ENCODE measurements at regions not wholly inside any gene's neighbourhood (a gene's known extent, or its start where the extent isn't known, plus 50 kb on each side); places are given as distances from the start of the nearest gene placed in this dataset.
"Not testable (repeated sequence)": the region's sequence is repeated elsewhere in the genome, so short reads cannot be mapped to it uniquely, and the experiment has no call there.

DNA sequence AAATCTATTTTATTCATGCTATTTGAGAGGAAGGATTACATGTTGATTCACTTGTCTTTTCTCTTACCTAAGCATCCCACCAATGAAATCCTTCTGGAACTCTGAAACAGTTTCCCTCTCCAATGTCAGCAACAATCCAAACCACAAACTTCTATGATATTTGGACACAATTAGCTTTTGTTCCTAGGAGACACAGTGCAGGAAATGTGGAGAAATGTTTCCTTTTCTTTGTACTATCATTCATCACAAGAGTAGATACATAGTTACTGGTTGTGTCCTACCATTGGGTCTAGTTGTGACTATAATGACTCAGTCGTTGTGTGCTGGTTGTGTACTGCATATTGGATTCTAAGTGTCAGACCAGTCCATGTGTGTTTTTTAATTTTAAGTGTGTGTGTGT is 156.8 kb upstream of the MAGI2 start:
- Mint-ChIP-seq H3K27me3 (ENCODE audit: low read depth) (no peaks in the 10 kb centered on the region), H3K27ac (no peak overlapping the region), H3K9me3 (no peaks in the 10 kb centered on the region), H3K4me1 (ENCODE audit: low read depth) (no peaks in the 10 kb centered on the region), H3K4me3 (no peak overlapping the region), H3K36me3 (ENCODE audit: low read depth) (no peaks in the 10 kb centered on the region)
- no peak for DNase-seq (ENCODE audit: low spot score)

DNA sequence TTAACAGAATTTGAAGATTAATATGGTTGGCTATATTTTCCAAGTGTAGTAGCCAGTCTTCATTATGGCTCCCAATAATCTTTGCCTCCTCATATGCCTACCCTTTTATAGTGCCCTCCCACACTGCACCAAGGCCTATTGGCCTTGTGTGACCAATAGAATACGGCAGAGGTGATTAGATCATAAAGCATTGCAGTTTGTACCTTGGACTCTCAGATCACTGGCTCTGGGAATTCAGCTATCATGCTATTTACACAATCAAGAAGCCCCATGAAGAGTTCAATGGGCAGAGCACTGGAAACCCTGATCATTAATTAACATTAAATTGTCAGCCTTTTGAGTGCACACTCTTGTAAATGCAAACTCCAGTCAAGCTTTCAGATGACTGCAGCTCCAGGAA is 154.5 kb upstream of the MAGI2 start:
- H3K4me3 Mint-ChIP-seq, result no peak overlapping the region
- no peaks in the 10 kb centered on the region for H3K27me3 Mint-ChIP-seq (ENCODE audit: low read depth)
- no peaks in the 10 kb centered on the region for H3K4me1 Mint-ChIP-seq (ENCODE audit: low read depth)
- no peaks in the 10 kb centered on the region for H3K9me3 Mint-ChIP-seq
- DNase-seq (ENCODE audit: low spot score), result no peak
- no peaks in the 10 kb centered on the region for H3K36me3 Mint-ChIP-seq (ENCODE audit: low read depth)
- H3K27ac Mint-ChIP-seq, result no peak overlapping the region

DNA sequence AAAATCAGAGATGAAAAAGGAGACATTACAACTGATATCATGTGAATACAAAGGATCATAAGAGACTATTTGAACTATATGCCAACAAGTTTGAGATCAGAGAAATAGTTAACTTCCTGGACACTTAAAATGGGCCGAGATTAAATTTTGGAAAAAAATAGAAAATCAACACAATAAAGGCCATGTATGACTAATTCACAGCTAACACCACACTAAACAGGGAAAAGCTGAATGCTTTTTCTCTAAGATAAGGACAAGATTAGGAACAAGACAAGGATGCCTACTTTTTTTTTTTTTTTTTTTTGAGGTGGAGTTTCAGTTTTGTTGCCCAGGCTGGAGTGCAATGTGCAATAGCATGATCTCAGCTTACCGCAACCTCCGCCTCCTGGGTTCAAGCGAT is 151.4 kb upstream of the MAGI2 start:
- Mint-ChIP-seq H3K4me1 (ENCODE audit: low read depth) (no peaks in the 10 kb centered on the region), H3K4me3 (no peak overlapping the region), H3K27me3 (ENCODE audit: low read depth) (no peaks in the 10 kb centered on the region), H3K27ac (no peak overlapping the region), H3K36me3 (ENCODE audit: low read depth) (no peaks in the 10 kb centered on the region), H3K9me3 (no peaks in the 10 kb centered on the region)
- DNase-seq (ENCODE audit: low spot score), result no peak

DNA sequence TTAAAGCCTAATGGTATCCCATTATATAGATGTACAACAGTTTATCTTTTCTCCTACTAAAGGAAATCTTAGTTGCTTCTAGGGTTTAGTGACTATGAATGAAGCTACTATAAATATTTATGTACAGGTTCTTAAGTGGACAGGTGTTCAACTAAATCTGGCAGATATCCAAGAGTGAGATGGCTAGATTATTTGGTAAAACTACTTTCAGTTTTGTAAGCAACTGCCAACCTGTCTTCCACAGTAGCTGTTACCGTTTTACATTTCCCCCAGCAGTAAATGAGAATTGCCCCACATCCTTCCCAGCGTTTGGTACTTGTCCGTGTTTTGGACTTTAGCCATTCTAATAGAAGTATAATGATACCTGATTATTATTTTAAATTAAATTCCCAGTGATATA is 144.9 kb upstream of the MAGI2 start:
- H3K4me3 Mint-ChIP-seq, result no peak overlapping the region
- H3K27ac Mint-ChIP-seq, result no peak overlapping the region
- no peaks in the 10 kb centered on the region for H3K9me3 Mint-ChIP-seq
- no peaks in the 10 kb centered on the region for H3K36me3 Mint-ChIP-seq (ENCODE audit: low read depth)
- H3K4me1 Mint-ChIP-seq (ENCODE audit: low read depth), result no peaks in the 10 kb centered on the region
- no peaks in the 10 kb centered on the region for H3K27me3 Mint-ChIP-seq (ENCODE audit: low read depth)
- DNase-seq (ENCODE audit: low spot score), result no peak

GRCh38 chr7:79594671-79595070 is 141.2 kb upstream of the MAGI2 start:
- H3K9me3 Mint-ChIP-seq; H3K27ac Mint-ChIP-seq; H3K36me3 Mint-ChIP-seq (ENCODE audit: low read depth); DNase-seq (ENCODE audit: low spot score); H3K4me1 Mint-ChIP-seq (ENCODE audit: low read depth); H3K4me3 Mint-ChIP-seq; H3K27me3 Mint-ChIP-seq (ENCODE audit: low read depth): not testable (repeated sequence)

- Mint-ChIP-seq H3K9me3 (no peaks in the 10 kb centered on the region), H3K27ac (no peak overlapping the region), H3K4me3 (no peak overlapping the region), H3K36me3 (ENCODE audit: low read depth) (no peaks in the 10 kb centered on the region), H3K27me3 (ENCODE audit: low read depth) (no peaks in the 10 kb centered on the region), H3K4me1 (ENCODE audit: low read depth) (no peaks in the 10 kb centered on the region)
- no peak for DNase-seq (ENCODE audit: low spot score)
These were observed 140.4 kb upstream of the MAGI2 start for GRCh38 chr7:79593866-79594301.

DNA sequence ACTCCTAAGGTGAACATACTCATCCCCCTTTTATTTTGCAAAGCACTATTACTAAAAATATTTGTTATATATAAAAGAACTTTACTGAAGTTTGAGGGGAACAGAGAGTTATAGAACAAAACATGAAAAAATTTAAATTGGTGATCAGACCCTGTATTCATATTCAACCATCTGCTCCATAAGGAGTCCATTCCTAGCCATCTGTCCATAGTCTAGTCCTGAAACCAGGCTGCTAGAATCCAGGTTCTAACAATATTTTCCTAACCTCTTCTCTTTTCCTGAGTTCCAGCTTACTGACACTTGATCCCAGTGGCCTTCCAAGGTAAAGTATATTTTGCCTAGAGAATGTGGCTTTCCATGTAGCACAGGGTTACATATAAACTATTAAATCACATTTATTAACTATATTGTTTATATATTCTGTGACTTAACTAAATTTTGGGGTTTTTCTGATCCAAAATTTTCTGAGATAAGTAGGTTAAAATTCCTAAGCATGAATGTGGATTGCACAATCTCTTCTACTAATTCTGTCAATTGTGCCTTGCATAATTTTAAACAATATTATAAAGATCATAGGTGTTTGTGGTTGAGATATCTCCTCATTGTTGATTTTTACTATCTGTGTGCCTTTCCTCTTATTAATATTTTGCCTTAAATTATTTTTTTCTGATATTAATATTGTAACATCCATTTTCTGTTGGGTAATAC is 137.6 kb upstream of the MAGI2 start:
- DNase-seq (ENCODE audit: low spot score), result no peak
- Mint-ChIP-seq H3K27ac (no peak overlapping the region), H3K27me3 (ENCODE audit: low read depth) (no peaks in the 10 kb centered on the region), H3K4me1 (ENCODE audit: low read depth) (no peaks in the 10 kb centered on the region), H3K9me3 (no peaks in the 10 kb centered on the region), H3K36me3 (ENCODE audit: low read depth) (no peaks in the 10 kb centered on the region), H3K4me3 (no peak overlapping the region)

DNA sequence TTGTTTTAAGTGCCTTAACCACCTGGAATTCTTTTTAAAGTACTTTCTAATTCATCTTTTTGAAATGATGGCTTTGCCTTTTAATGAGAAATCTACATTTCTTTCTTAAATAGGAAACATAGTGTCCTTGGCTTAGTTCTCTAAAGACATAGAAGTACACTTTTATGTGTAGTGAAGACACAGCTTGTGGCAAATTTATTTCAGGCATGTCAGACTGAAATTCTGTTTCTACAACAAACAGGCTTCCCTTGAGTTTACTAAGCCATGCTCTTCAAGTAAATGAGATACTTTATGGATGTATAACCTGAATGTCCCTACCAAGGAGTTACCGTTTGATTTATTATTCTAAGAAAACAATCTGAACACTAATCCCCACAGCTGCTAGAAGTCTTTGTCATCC is 136.9 kb upstream of the MAGI2 start:
- no peaks in the 10 kb centered on the region for H3K36me3 Mint-ChIP-seq (ENCODE audit: low read depth)

GRCh38 chr7:79570903-79571302 is 117.4 kb upstream of the MAGI2 start:
- no peaks in the 10 kb centered on the region for H3K36me3 Mint-ChIP-seq (ENCODE audit: low read depth)
- H3K4me3 Mint-ChIP-seq, result no peak overlapping the region
- no peaks in the 10 kb centered on the region for H3K27me3 Mint-ChIP-seq (ENCODE audit: low read depth)
- no peak for DNase-seq (ENCODE audit: low spot score)
- no peaks in the 10 kb centered on the region for H3K9me3 Mint-ChIP-seq
- no peaks in the 10 kb centered on the region for H3K4me1 Mint-ChIP-seq (ENCODE audit: low read depth)
- no peak overlapping the region for H3K27ac Mint-ChIP-seq

More for the DNA sequence above, 136.9 kb upstream of the MAGI2 start:
- Mint-ChIP-seq H3K9me3 (no peaks in the 10 kb centered on the region), H3K27me3 (ENCODE audit: low read depth) (no peaks in the 10 kb centered on the region), H3K27ac (no peak overlapping the region), H3K4me1 (ENCODE audit: low read depth) (no peaks in the 10 kb centered on the region), H3K4me3 (no peak overlapping the region)
- DNase-seq (ENCODE audit: low spot score), result no peak

- Mint-ChIP-seq H3K4me1 (ENCODE audit: low read depth) (no peaks in the 10 kb centered on the region), H3K9me3 (no peaks in the 10 kb centered on the region), H3K4me3 (no peak overlapping the region), H3K36me3 (ENCODE audit: low read depth) (no peaks in the 10 kb centered on the region), H3K27me3 (ENCODE audit: low read depth) (no peaks in the 10 kb centered on the region), H3K27ac (no peak overlapping the region)
- DNase-seq (ENCODE audit: low spot score), result no peak
These were observed 110.5 kb upstream of the MAGI2 start for GRCh38 chr7:79563821-79564522.

- Mint-ChIP-seq H3K4me1 (ENCODE audit: low read depth) (no peaks in the 10 kb centered on the region), H3K4me3 (no peak overlapping the region), H3K36me3 (ENCODE audit: low read depth) (no peaks in the 10 kb centered on the region), H3K27me3 (ENCODE audit: low read depth) (no peaks in the 10 kb centered on the region), H3K27ac (no peak overlapping the region), H3K9me3 (no peaks in the 10 kb centered on the region)
- no peak for DNase-seq (ENCODE audit: low spot score)
These were observed 102.1 kb upstream of the MAGI2 start for GRCh38 chr7:79555571-79555970.

GRCh38 chr7:79553811-79554555 is 100.5 kb upstream of the MAGI2 start:
- DNase-seq (ENCODE audit: low spot score), result no peak
- Mint-ChIP-seq H3K9me3 (no peaks in the 10 kb centered on the region), H3K4me3 (no peak overlapping the region), H3K27ac (no peak overlapping the region), H3K27me3 (ENCODE audit: low read depth) (no peaks in the 10 kb centered on the region), H3K4me1 (ENCODE audit: low read depth) (no peaks in the 10 kb centered on the region), H3K36me3 (ENCODE audit: low read depth) (no peaks in the 10 kb centered on the region)

GRCh38 chr7:79552463-79552862 is 99.0 kb upstream of the MAGI2 start:
- Mint-ChIP-seq H3K36me3 (ENCODE audit: low read depth) (no peaks in the 10 kb centered on the region), H3K27ac (no peak overlapping the region), H3K4me3 (no peak overlapping the region), H3K4me1 (ENCODE audit: low read depth) (no peaks in the 10 kb centered on the region), H3K9me3 (no peaks in the 10 kb centered on the region), H3K27me3 (ENCODE audit: low read depth) (no peaks in the 10 kb centered on the region)
- DNase-seq (ENCODE audit: low spot score), result no peak

- no peaks in the 10 kb centered on the region for H3K27me3 Mint-ChIP-seq (ENCODE audit: low read depth)
- no peaks in the 10 kb centered on the region for H3K4me1 Mint-ChIP-seq (ENCODE audit: low read depth)
These were observed 95.3 kb upstream of the MAGI2 start for GRCh38 chr7:79548727-79549126.

More at GRCh38 chr7:79548727-79549126, 95.3 kb upstream of the MAGI2 start:
- Mint-ChIP-seq H3K36me3 (ENCODE audit: low read depth) (no peaks in the 10 kb centered on the region), H3K27ac (no peak overlapping the region), H3K9me3 (no peaks in the 10 kb centered on the region), H3K4me3 (no peak overlapping the region)
- no peak for DNase-seq (ENCODE audit: low spot score)

All from T-helper 2 cell treated with Interferon-gamma antibody and Interleukin-4, amounts not matched to agents 5 μg/mL and 100 μg/mL, for 36 hours (primary cell).